ENCODE measurements at regions not wholly inside any gene's neighbourhood (a gene's known extent, or its start where the extent isn't known, plus 50 kb on each side); places are given as distances from the start of the nearest gene placed in this dataset.

DNA sequence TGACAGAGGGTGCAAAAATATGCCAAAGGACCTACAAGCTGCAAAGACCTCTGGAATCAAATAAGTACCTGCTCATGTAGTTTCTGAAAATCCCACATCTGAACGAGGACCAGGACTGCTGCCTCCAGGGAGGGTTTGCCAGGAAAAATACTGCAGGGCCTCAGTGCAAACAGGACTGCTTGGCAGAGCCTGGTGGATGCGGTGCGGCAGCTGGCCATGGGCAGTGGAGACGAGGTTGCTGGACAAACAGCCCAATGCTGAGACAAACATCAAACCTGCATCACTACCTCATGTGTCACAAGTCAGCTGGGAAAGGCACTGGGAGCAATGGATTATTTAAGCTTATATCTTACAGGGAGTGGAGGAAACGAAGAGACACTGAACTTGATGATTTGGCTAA is 238.8 kb downstream of the PAX1 start:
- CTCF ChIA-PET (ENCODE audit: partially characterized antibody): no interaction called here
- Histone ChIP-seq H4K91ac (replicated peaks; ENCODE audit: insufficient read length, low read length) (no peak overlapping the region), H3K9me3 (ENCODE audit: insufficient read depth in 2 of 2, low read depth in 1 of 2, low read length in 1 of 2) (no peaks in the 10 kb centered on the region), H3K36me3 (ENCODE audit: control insufficient read depth in 2 of 4, insufficient read depth in 4 of 4, low read length in 3 of 4) (no peaks in the 10 kb centered on the region), H3K4me2 (ENCODE audit: insufficient read depth in 1 of 2, low read depth in 2 of 2, low read length in 2 of 2) (no peak overlapping the region), H3K4me3 (ENCODE audit: extremely low read depth in 1 of 4, insufficient read depth in 2 of 4, low read depth in 3 of 4, low read length in 4 of 4) (no peak overlapping the region), H3K4ac (replicated peaks; ENCODE audit: insufficient read length, low read depth, low read length) (no peak overlapping the region), H3K23me2 (ENCODE audit: low read depth, low read length) (no peaks in the 10 kb centered on the region), H3K27ac (ENCODE audit: low read depth, low read length) (no peak overlapping the region), H3K79me2 (ENCODE audit: control insufficient read depth in 1 of 2, insufficient read depth in 2 of 2, low read length in 2 of 2) (no peaks in the 10 kb centered on the region), H2BK120ac (replicated peaks; ENCODE audit: low read depth, low read length) (no peak overlapping the region), H3K23ac (ENCODE audit: insufficient read length) (no peak overlapping the region), H3K14ac (ENCODE audit: insufficient read length) (no peak overlapping the region), H3K4me1 (replicated peaks in 1 of 4; ENCODE audit: control insufficient read depth in 3 of 4, insufficient read depth in 4 of 4, low read length in 3 of 4) (no peaks in the 10 kb centered on the region), H2BK12ac (ENCODE audit: low read depth, low read length) (no peak overlapping the region), H3K18ac (ENCODE audit: extremely low read depth, low read length) (no peak overlapping the region), H2BK20ac (ENCODE audit: low read length) (no peak overlapping the region), H2AK5ac (ENCODE audit: low read depth, low read length) (no peak overlapping the region), H2BK15ac (ENCODE audit: low read length) (no peak overlapping the region), H2AFZ (ENCODE audit: low read length) (no peak overlapping the region), H3K9ac (replicated peaks in 1 of 4; ENCODE audit: extremely low read depth in 1 of 4, low read depth in 3 of 4, low read length in 3 of 4) (no peak overlapping the region), H4K8ac (ENCODE audit: extremely low read depth, insufficient read depth, low read length) (no peak overlapping the region), H3K56ac (replicated peaks; ENCODE audit: insufficient read length, low read depth, low read length) (no peak overlapping the region), H4K5ac (ENCODE audit: insufficient read length, low read depth, low read length) (no peak overlapping the region), H3K79me1 (ENCODE audit: low read depth, low read length) (no peaks in the 10 kb centered on the region), H3K27me3 (replicated peaks in 1 of 4; ENCODE audit: control insufficient read depth in 3 of 4, extremely low read depth in 1 of 4, insufficient read depth in 3 of 4, low read length in 3 of 4) (no peaks in the 10 kb centered on the region; a peak in 2 of 7 replicates), H2BK5ac (ENCODE audit: low read depth, low read length) (no peak overlapping the region), H4K20me1 (replicated peaks in 1 of 2; ENCODE audit: control insufficient read depth in 1 of 2, insufficient read depth in 2 of 2, low read length in 2 of 2) (no peaks in the 10 kb centered on the region)
- FAIRE-seq (no peak), DNase-seq (ENCODE audit: low read depth in 1 of 2, low spot score in 2 of 2) (no peak)
- POLR2A ChIA-PET (ENCODE audit: partially characterized antibody): no interaction called here
- WGBS, 2 experiments (ENCODE audit: extremely low coverage in 1 of 2, insufficient coverage in 1 of 2, insufficient read length in 1 of 2, insufficient replicate concordance in 2 of 2, low coverage in 1 of 2, low lambda C conversion rate in 2 of 2, missing lambda C conversion rate in 1 of 2): 85% methylated on average over 5 of the region's 5 CpGs; no CpG with 5 or more reads in 1 of the 2 experiments
- TF ChIP-seq, protein P1, sequence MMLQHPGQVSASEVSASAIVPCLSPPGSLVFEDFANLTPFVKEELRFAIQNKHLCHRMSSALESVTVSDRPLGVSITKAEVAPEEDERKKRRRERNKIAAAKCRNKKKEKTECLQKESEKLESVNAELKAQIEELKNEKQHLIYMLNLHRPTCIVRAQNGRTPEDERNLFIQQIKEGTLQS (IDR thresholded peaks at IDR 0.05; ENCODE audit: insufficient read depth, low read depth, low read length): no peak
- TF ChIP-seq BACH1 (IDR thresholded peaks at IDR 0.05; ENCODE audit: low read length): no peak
- TF ChIP-seq BCL11A (IDR thresholded peaks at IDR 0.05; ENCODE audit: low read depth in 2 of 2, low read length in 2 of 2): no peak
- TF ChIP-seq SIX5 (IDR thresholded peaks at IDR 0.05; ENCODE audit: low read depth, low read length): no peak
- TF ChIP-seq TBP (IDR thresholded peaks at IDR 0.05; ENCODE audit: low read depth, low read length): no peak
- TF ChIP-seq SIN3A (conservative IDR thresholded peaks at IDR 0.05 in 1 of 2, IDR thresholded peaks at IDR 0.05 in 1 of 2; ENCODE audit: low read depth in 1 of 2, low read length in 2 of 2): no peak
- TF ChIP-seq POLR2A (IDR thresholded peaks at IDR 0.05; ENCODE audit: control extremely low read depth in 1 of 2, low read depth in 2 of 2, low read length in 2 of 2): no peak
- no peak for TF ChIP-seq CHD2 (IDR thresholded peaks at IDR 0.05; ENCODE audit: low read length)
- TF ChIP-seq KDM5A (IDR thresholded peaks at IDR 0.05; ENCODE audit: low read length): no peak
- TF ChIP-seq SP1 (IDR thresholded peaks at IDR 0.05; ENCODE audit: low read depth, low read length): no peak
- no peak for TF ChIP-seq JUN (IDR thresholded peaks at IDR 0.05; ENCODE audit: low read depth, low read length)
- no peak for TF ChIP-seq TAF1 (IDR thresholded peaks at IDR 0.05; ENCODE audit: low read depth, low read length)
- no peak for TF ChIP-seq ZNF274 (IDR thresholded peaks at IDR 0.05; ENCODE audit: borderline replicate concordance, extremely low read depth, low read length)
- TF ChIP-seq KDM1A (IDR thresholded peaks at IDR 0.05; ENCODE audit: borderline replicate concordance, low read length): no peak
- TF ChIP-seq SP4 (IDR thresholded peaks at IDR 0.05; ENCODE audit: low read length): no peak

Measured in H1 (cell line).